ENCODE measurements at regions not wholly inside any gene's neighbourhood (a gene's known extent, or its start where the extent isn't known, plus 50 kb on each side); places are given as distances from the start of the nearest gene placed in this dataset.

DNA sequence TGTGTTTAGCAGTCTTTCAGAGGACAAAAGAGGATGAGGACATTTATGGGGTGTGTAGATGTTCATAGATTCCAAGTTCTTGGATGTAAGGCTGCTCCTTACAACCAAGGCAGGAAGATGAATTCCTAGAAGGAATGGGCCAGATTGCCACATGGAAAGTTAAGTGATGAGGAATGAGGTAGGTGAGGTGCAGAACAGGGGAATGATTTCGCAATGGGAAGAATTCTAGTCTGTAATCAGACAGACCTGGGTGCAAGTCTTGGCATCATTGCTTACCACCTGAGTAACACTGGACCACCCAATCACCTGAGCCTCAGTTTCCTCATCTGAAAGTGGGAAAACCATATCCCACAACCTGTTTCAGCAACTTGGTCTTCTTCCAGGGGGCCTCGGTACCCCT lies 174.9 kb downstream of the IER5 start:
- TF ChIP-seq, protein P1, sequence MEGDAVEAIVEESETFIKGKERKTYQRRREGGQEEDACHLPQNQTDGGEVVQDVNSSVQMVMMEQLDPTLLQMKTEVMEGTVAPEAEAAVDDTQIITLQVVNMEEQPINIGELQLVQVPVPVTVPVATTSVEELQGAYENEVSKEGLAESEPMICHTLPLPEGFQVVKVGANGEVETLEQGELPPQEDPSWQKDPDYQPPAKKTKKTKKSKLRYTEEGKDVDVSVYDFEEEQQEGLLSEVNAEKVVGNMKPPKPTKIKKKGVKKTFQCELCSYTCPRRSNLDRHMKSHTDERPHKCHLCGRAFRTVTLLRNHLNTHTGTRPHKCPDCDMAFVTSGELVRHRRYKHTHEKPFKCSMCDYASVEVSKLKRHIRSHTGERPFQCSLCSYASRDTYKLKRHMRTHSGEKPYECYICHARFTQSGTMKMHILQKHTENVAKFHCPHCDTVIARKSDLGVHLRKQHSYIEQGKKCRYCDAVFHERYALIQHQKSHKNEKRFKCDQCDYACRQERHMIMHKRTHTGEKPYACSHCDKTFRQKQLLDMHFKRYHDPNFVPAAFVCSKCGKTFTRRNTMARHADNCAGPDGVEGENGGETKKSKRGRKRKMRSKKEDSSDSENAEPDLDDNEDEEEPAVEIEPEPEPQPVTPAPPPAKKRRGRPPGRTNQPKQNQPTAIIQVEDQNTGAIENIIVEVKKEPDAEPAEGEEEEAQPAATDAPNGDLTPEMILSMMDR (IDR thresholded peaks at IDR 0.05): no peak
- Histone ChIP-seq H3K36me3 (no peaks in the 10 kb centered on the region), H3K27ac (no peak overlapping the region), H3K27me3 (ENCODE audit: low read depth) (no peaks in the 10 kb centered on the region), H3K9me3 (no peaks in the 10 kb centered on the region), H3K4me1 (no peaks in the 10 kb centered on the region), H3K4me3 (no peak overlapping the region)
- DNase-seq (no peak), ATAC-seq (no peak)
- intact Hi-C loops (cut with DNase I): no loop called here

DNA sequence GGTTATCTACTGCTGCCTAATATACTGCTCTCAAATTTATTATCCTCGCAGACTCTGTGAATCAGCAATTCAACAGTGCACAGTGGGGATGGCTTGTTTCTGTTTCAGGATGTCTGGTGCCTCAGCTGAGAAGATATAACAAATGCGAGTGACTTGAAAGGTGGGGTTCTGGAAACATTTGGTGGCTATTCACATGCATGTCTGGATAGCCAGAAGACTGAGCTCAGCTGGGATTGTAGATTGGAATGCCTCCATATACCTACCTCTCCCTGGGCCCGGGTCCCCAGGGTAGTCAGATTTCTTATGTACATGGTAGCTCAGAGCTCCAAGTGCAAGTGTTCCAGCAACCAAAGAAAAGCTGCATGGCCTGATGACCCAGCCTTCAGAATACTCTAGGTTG lies 176.3 kb downstream of the IER5 start:
- Histone ChIP-seq H3K9me3 (no peaks in the 10 kb centered on the region), H3K4me3 (no peak overlapping the region), H3K36me3 (no peaks in the 10 kb centered on the region), H3K27me3 (ENCODE audit: low read depth) (no peaks in the 10 kb centered on the region), H3K4me1 (no peaks in the 10 kb centered on the region), H3K27ac (no peak overlapping the region)
- intact Hi-C loops (cut with DNase I): no loop called here
- no peak for ATAC-seq
- TF ChIP-seq, protein P1 (IDR thresholded peaks at IDR 0.05): no peak
- no peak for DNase-seq

DNA sequence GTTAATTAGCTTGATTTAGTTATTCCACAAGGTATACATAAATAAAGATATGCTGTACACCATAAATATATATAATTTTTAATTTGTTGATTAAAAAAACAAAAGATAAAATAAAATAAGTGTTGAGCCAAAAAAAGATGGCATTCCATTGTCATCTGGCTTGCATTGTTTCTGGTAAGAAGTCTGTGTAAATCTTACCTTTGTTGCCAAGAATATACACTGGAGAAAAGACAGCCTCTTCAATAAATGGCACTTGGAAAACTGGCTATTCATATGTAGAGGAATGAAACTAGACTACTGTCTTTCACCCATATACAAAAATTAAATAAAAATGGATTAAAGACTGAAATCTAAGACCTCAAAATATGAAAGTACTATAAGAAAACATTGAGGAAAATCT lies 196.5 kb downstream of the IER5 start:
- DNase-seq (no peak), ATAC-seq (no peak)
- intact Hi-C loops (cut with DNase I): no loop called here
- TF ChIP-seq, protein P1 (IDR thresholded peaks at IDR 0.05): no peak
- Histone ChIP-seq H3K9me3 (peaks cover 25% of the 10 kb centered on the region), H3K27me3 (ENCODE audit: low read depth) (peaks cover 2% of the 10 kb centered on the region), H3K4me1 (no peaks in the 10 kb centered on the region), H3K4me3 (no peak overlapping the region), H3K27ac (no peak overlapping the region), H3K36me3 (no peaks in the 10 kb centered on the region)

DNA sequence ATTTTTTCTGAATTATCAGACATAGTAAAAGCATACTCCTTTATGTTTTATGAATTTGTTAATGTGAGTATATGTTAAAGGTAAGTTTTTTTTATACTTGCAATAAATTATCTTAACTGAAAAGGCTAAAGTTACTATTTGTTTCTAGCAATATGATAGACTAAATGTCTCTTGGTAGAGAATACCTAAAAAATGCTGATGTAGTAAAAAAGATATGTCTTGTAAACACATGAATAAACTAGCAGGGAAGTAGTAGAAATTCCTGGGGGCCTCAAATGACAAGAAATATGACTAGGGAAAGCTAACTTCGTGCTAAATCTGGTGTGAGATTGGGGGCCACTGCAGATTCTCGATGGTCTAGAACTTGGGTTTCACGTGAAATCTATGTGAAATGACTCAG lies 188.1 kb upstream of the CACNA1E start:
- no peak overlapping the region for H3K27ac ChIP-seq
- no peak for DNase-seq
- no peaks in the 10 kb centered on the region for H3K4me1 ChIP-seq
- TF ChIP-seq, protein P1 (IDR thresholded peaks at IDR 0.05): no peak
- ATAC-seq: no peak
- intact Hi-C loops (cut with DNase I): no loop called here
- peaks cover 1% of the 10 kb centered on the region for H3K27me3 ChIP-seq (ENCODE audit: low read depth)
- no peak overlapping the region for H3K4me3 ChIP-seq
- H3K9me3 ChIP-seq: no peaks in the 10 kb centered on the region
- no peaks in the 10 kb centered on the region for H3K36me3 ChIP-seq

DNA sequence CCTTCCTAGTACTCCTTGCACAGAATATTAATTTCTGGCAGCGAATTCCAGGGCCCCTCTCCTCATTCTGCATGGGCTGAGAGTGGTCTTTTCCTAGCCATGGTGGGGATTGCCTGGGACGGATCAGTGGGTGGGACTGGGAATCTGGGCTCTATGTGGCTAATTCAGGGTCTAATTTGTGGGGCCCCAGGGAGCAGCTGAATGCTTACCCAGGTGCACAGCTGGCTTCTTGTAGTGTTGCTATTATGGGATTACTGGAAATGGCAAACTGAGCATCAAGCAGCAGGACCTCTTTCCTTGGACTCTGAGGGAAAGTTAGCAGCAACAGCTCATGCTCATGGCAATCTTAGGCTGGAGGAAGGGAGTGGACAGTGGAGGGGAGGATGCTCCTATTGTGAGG lies 187.1 kb upstream of the CACNA1E start:
- no peak overlapping the region for H3K27ac ChIP-seq
- no peaks in the 10 kb centered on the region for H3K4me1 ChIP-seq
- H3K4me3 ChIP-seq: no peak overlapping the region
- no peaks in the 10 kb centered on the region for H3K27me3 ChIP-seq (ENCODE audit: low read depth)
- TF ChIP-seq, protein P1 (IDR thresholded peaks at IDR 0.05): no peak
- no peak for DNase-seq
- intact Hi-C loops (cut with DNase I): no loop called here
- H3K36me3 ChIP-seq: no peaks in the 10 kb centered on the region
- ATAC-seq: no peak
- H3K9me3 ChIP-seq: no peaks in the 10 kb centered on the region

DNA sequence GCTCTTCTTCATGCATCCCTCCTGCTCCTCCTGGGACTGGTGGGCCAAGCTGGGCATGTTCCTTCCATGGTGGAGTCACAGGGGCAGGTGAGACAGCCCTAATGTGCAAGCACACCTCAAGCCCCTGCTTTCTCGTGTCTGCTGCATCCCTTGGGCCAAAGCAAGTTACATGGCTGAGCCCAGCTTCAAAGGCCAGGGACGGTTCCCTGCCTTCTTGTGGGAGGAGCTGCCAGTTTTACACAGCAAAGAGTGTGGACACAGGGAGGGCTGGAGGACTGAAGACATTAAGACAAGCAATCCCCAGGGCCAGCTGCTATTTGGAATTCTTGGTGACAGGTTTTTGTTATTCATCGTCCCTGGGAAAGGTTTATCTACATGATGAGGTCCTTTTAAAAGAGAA lies 175.2 kb upstream of the CACNA1E start:
- ATAC-seq (no peak), DNase-seq (no peak)
- no peak overlapping the region for H3K4me3 ChIP-seq
- H3K4me1 ChIP-seq: no peaks in the 10 kb centered on the region
- no peaks in the 10 kb centered on the region for H3K9me3 ChIP-seq
- TF ChIP-seq, protein P1 (IDR thresholded peaks at IDR 0.05): no peak
- intact Hi-C loops (cut with DNase I): no loop called here
- H3K27ac ChIP-seq: no peak overlapping the region
- H3K27me3 ChIP-seq (ENCODE audit: low read depth): peaks cover 5% of the 10 kb centered on the region
- no peaks in the 10 kb centered on the region for H3K36me3 ChIP-seq
